CD4-positive, alpha-beta T cell treated with Interleukin-12 subunit alpha and Interleukin-12 subunit beta, for 1 hour (primary cell): ENCODE measurements at regions not wholly inside any gene's neighbourhood (a gene's known extent, or its start where the extent isn't known, plus 50 kb on each side); places are given as distances from the start of the nearest gene placed in this dataset.
"Not testable (repeated sequence)": the region's sequence is repeated elsewhere in the genome, so short reads cannot be mapped to it uniquely, and the experiment has no call there.

Source experiments
- DNase-seq: peaks from one replicate; pipeline ENCODE4 v3.0.0-alpha.2; 2020

- DNase-seq: no peak
These were observed 366.0 kb downstream of the OMA1 start for GRCh38 chr1:58180537-58180936.

DNA sequence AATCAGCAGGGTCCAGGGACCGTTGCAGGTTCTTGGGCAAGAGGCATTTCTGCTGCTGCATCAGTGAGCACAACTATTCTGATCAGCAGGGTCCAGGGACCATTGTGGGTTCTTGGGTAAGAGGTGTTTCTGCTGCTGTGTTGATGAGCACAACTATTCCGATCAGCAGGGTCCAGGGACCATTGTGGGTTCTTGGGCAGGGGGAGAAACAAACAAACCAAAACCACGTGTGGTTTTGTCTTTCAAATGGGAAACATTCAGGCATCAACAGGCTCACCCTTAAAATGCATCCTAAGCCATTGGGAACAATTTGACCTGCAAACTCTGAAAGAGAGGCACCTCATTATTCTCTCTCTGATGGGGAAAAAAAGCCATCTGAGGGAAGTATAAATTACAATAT is 377.4 kb downstream of the OMA1 start:
- DNase-seq: not testable (repeated sequence)

DNA sequence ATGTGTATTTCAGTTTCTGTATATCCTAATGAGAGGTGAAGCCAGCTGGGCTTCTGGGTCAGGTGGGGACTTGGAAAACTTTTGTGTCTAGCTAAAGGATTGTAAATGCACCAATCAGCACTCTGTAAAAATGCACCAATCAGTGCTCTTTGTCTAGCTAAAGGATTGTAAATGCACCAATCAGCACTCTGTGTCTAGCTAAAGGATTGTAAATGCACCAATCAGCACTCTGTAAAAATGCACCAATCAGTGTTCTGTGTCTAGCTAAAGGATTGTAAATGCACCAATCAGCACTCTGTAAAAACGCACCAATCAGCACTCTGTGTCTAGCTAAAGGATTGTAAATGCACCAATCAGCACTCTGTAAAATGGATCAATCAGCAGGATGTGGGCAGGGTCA is 379.4 kb downstream of the OMA1 start:
- DNase-seq: not testable (repeated sequence)

DNA sequence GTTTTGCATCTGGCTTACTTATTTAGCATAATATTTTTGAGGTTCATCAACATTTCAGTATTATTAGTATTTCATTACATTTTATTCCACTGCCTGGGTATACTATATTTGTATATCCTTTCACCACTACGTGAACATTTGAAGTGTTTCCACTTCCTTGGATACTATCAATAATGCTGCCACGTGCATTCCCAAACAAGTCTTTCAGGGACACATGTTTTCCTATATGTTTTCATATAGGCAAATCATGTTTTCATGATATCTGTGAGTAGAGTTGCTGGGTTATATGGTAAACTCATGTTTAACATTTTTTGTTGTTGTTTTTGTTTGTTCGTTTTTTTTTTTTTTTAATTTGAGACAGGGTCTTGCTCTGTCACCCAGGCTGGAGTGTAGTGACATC is 380.1 kb downstream of the OMA1 start:
- no peak for DNase-seq

DNA sequence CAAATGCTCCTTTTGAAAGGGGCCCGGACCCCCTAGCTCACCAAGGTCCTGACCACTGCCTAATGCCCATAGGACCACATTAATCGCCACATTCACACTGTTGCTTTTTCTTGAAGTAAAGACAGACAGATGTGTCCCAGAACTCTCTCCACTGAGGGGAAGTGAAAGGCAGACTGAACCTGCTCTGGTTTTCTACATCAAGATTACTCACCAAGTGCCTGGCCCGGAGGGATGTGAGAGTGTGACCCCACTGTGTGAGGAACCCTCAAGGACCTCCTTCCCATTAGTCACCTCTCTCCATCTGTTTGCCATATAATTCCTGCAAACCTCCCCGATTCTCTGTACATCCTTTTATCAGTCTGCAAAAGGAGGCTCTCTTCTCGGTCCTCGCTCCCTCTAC is 381.5 kb downstream of the OMA1 start:
- no peak for DNase-seq

- no peak for DNase-seq
These were observed 383.5 kb downstream of the OMA1 start for GRCh38 chr1:58162952-58163550.

DNA sequence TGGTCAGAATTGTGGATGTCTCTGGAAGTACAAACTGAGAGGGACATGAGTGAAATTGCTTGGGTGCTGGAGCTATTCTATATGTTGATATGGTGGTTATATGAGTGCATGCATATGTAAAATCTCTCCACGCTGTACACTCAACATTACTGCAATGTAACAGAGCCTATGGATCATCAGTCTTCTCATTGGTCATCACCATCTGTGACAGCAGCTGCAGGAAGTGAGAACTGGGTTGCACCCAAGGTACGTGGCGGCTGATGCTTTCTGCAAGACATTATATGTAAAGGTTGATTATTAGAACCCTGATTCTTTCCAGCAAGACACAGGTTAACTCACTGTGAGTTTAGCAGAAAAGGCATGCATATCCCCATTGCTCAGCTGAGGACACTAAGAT is 387.1 kb downstream of the OMA1 start:
- DNase-seq: no peak

- no peak for DNase-seq
These were observed 387.8 kb downstream of the OMA1 start for GRCh38 chr1:58158506-58159433.

DNA sequence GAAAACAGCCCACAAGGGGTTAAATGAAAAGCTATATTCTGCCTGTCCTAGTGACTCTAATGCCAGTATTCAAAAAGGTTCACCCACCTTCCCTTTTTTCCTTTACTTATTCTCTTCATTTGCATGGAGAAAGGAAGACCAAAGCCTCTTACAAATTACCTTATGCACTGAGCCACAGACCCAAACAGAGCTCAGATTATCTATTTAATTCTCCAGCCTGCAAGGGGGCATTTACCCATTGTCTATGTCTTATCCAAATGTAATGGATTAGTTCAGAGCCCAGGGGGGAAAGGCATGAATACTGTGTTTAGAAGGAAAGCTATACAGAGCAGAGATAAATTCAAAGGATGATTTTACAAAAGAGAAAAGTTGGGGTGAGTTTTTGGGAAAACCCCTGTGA is 388.5 kb downstream of the OMA1 start:
- DNase-seq: no peak

GRCh38 chr1:58157256-58157655 is 389.3 kb downstream of the OMA1 start:
- no peak for DNase-seq

DNA sequence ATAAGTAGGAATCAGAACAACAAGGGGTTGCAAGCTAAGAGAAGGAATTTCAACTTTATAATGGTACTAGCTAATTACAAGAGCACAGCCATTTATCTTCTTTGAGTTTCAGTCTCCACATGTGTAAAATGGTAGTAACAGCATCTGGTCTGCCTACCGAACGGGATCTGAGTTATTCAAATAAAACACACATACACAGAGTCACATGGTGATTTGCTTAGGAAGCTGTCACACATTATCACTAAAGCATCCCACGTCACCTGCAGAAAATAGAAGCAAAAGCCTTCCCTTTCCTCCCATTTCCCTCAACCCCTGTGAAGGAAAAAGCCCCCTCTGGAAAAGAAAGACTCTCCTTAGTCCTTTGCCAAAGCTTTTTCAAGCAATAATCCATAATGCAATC is 389.7 kb downstream of the OMA1 start:
- DNase-seq: no peak

- no peak for DNase-seq
These were observed 390.4 kb downstream of the OMA1 start for GRCh38 chr1:58156124-58156468.

GRCh38 chr1:58155418-58156123 is 391.0 kb downstream of the OMA1 start:
- DNase-seq: no peak

DNA sequence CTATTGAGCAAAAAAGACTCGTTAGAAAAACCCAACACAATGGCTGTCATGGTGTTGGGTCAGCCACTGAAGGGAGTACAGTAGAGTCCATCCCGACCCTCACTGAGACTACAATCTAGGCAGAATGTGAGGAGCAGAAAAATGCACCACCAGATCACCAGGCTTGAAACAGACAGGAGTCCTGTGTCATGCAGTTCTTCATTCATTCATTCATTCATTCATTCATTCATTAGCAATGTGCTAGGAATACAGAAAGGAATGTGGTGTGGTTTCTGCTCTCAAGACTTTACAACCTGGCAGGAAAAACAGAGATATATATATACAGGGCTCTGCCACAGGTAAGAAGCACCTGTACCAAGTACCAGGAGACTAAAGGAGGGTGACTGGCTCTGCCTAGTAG is 392.3 kb downstream of the OMA1 start:
- DNase-seq: no peak

DNA sequence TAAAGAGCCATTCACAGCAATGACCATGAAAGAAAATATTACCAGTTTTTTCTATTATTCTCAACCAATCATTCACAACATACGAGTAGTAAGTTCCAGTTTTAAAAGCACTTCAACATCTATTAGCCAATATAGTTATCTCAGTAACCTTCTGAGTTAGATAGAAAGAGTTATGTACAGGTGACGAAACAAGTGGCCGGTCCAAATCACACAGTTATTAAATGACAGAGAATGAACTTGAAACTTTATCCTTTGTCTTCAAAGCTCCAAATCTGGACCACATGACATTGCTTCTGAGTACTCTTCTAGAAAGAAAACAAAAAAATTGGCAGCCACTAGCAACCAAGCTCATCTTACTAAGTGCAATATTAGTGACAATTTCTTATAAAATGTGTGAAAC is 393.8 kb downstream of the OMA1 start:
- DNase-seq: no peak

DNA sequence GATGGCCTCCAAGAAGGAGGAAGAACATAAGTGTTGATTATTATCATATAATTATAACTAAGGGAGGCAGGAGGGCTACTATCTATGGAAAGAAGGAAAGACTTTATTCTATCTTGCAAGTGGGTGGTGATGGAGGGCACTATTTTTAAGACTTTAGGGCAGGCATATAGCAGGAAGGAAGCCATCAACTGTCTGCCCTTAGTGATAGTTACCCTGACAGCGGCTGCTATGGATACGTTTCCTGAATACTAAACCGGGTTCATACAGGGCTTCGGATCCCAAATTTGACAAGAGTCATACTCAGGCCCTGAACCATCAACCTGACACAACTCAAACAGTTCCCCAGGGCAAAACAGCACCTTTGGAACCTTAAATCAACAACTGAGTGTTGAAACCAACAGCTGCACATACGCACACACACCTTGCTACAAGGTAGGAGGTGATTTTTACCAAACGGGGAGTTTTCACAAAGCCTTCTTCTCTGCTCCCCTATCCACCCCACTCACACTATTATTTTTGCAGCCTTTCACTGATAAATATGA is 397.2 kb downstream of the OMA1 start:
- no peak for DNase-seq

GRCh38 chr1:58144698-58145270 is 401.7 kb downstream of the OMA1 start:
- no peak for DNase-seq

DNA sequence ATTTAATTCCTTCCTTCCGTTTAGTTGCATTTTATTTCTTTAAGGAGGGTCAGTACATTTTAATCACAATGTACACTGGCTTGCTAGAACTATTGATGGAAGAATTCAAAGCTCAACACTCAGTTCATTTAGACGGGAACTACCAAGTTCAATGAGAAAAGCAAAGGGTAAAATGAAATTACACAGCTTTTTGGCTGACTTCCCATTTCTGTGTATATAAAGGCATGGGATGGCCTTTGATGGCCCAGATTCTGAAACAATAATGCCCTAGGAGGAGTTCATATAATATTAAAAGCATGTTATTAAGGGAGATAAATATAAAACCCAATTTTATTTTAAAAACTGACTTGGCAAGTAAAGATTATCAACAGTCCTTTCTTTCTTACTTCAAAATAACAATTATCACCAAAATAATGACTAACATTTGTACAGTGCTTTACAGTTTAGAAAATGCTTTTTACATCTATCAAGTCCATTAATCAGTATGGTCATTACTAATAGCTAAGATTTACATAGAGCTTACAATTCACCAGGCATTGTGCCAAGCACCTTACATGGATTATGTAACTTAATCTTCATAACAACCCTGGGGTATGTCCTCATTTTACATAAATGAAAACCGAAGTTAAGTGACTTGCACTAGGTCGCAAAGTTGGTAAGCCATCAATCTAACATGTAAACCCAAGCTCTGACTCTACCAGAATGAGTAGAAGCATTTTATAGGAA is 402.4 kb downstream of the OMA1 start:
- no peak for DNase-seq

DNA sequence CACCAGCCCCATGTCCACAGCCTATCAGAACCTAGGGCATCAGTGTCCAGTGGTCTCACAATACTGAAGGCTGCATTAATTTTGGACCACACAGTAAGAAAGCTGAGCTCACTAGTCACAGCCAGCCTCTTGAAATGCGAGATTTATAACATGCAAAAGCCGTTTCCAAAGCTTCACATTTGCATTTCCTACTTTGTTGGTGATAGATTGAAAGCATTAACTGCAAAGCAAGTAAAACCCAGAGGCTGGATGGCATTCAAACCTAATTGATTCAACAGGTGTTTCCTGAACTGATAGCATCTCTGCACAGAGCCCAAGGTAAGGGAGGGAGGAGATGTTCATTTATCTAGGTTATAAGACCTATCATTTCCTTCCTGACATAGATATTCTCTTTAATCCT is 410.1 kb downstream of the OMA1 start:
- no peak for DNase-seq

- DNase-seq: no peak
These were observed 410.7 kb downstream of the OMA1 start for GRCh38 chr1:58135821-58136321.

- DNase-seq: no peak
These were observed 413.0 kb downstream of the OMA1 start for GRCh38 chr1:58133562-58133961.

- no peak for DNase-seq
These were observed 423.5 kb downstream of the OMA1 start for GRCh38 chr1:58123051-58123450.
